H9 (cell line): ENCODE measurements at regions not wholly inside any gene's neighbourhood (a gene's known extent, or its start where the extent isn't known, plus 50 kb on each side); places are given as distances from the start of the nearest gene placed in this dataset.

ENCODE experiments used
- DNase-seq: peaks from one replicate; pipeline ENCODE4 v3.0.0-alpha.2; 2017
- H2AFZ ChIP-seq: one replicate; pipeline ENCODE4 v1.6.1; 2013; ENCODE audit warnings: mild to moderate bottlenecking, low read length, control low read depth, moderate library complexity
- H2AK5ac ChIP-seq: 2 replicates; pipeline ENCODE4 v1.6.1; 2013; ENCODE audit warnings: low read length, control low read depth, mixed read lengths; ENCODE audit not compliant: insufficient read length
- H2BK120ac ChIP-seq: one replicate; pipeline ENCODE4 v1.6.1; 2013; ENCODE audit warnings: low read depth, mild to moderate bottlenecking, low read length, control low read depth, inconsistent platforms; ENCODE audit not compliant: poor library complexity, severe bottlenecking
- H2BK12ac ChIP-seq: 2 replicates; pipeline ENCODE4 v1.6.1; 2013; ENCODE audit warnings: low read length, control low read depth, mixed read lengths, low read depth; ENCODE audit not compliant: insufficient read length
- H2BK15ac ChIP-seq: 2 replicates; pipeline ENCODE4 v1.6.1; 2013; ENCODE audit warnings: low read depth, low read length, control low read depth
- H2BK20ac ChIP-seq: one replicate; pipeline ENCODE4 v1.6.1; 2013; ENCODE audit warnings: low read depth, mild to moderate bottlenecking, low read length, control low read depth, inconsistent platforms; ENCODE audit not compliant: poor library complexity, severe bottlenecking
- H2BK5ac ChIP-seq: 2 replicates; pipeline ENCODE4 v1.6.1; 2013; ENCODE audit warnings: low read length, control low read depth, mixed read lengths; ENCODE audit not compliant: insufficient read length
- H3K14ac ChIP-seq: 2 replicates; pipeline ENCODE4 v1.6.1; 2013; ENCODE audit warnings: low read length, control low read depth; ENCODE audit not compliant: insufficient read depth
- H3K18ac ChIP-seq: 2 replicates; pipeline ENCODE4 v1.6.1; 2013; ENCODE audit warnings: low read depth, mild to moderate bottlenecking, mixed read lengths, low read length, control low read depth; ENCODE audit not compliant: insufficient read length
- H3K23ac ChIP-seq: 2 replicates; pipeline ENCODE4 v1.6.1; 2013; ENCODE audit warnings: low read length, control low read depth, mixed read lengths, low read depth; ENCODE audit not compliant: insufficient read length
- H3K23me2 ChIP-seq: 2 replicates; pipeline ENCODE4 v1.6.1; 2013; ENCODE audit warnings: low read depth, mild to moderate bottlenecking, mixed read lengths, low read length, control low read depth; ENCODE audit not compliant: insufficient read length, poor library complexity, severe bottlenecking
- H3K27ac ChIP-seq: 2 replicates; pipeline ENCODE4 v1.5.1; 2013; ENCODE audit warnings: low read length, control low read depth, mixed read lengths, low read depth; ENCODE audit not compliant: insufficient read length
- H3K27me3 ChIP-seq: 2 replicates; pipeline ENCODE4 v1.6.1; 2013; ENCODE audit warnings: low read length, control low read depth, inconsistent platforms; ENCODE audit not compliant: insufficient read depth
- H3K4ac ChIP-seq: 2 replicates; pipeline ENCODE4 v1.6.1; 2013; ENCODE audit warnings: low read depth, mild to moderate bottlenecking, control low read depth, inconsistent platforms, low read length, moderate library complexity
- H3K4me1 ChIP-seq: 2 replicates; pipeline ENCODE4 v1.6.1; 2013; ENCODE audit warnings: low read length, control low read depth, inconsistent platforms; ENCODE audit not compliant: insufficient read depth
- H3K4me2 ChIP-seq: 2 replicates; pipeline ENCODE4 v1.6.1; 2013; ENCODE audit warnings: low read length, control low read depth, mixed read lengths; ENCODE audit not compliant: insufficient read length, insufficient read depth
- H3K56ac ChIP-seq: 2 replicates; pipeline ENCODE4 v1.6.1; 2013; ENCODE audit warnings: low read depth, mild to moderate bottlenecking, mixed read lengths, low read length, control low read depth; ENCODE audit not compliant: insufficient read length
- H3K79me1 ChIP-seq: 2 replicates; pipeline ENCODE4 v1.6.1; 2013; ENCODE audit warnings: low read depth, mild to moderate bottlenecking, moderate library complexity, low read length, control low read depth, inconsistent platforms; ENCODE audit not compliant: insufficient read depth, poor library complexity, severe bottlenecking
- H3K79me2 ChIP-seq: 2 replicates; pipeline ENCODE4 v1.6.1; 2013; ENCODE audit warnings: low read length, control low read depth, inconsistent platforms; ENCODE audit not compliant: insufficient read depth
- H3K9ac ChIP-seq: 2 replicates; pipeline ENCODE4 v1.6.1; 2013; ENCODE audit warnings: low read length, control low read depth, mixed read lengths; ENCODE audit not compliant: insufficient read length; ENCODE audit errors: extremely low read depth
- H3K9me3 ChIP-seq: one replicate; pipeline ENCODE4 v1.6.1; 2013; ENCODE audit warnings: low read depth, low read length, inconsistent platforms; ENCODE audit not compliant: control insufficient read depth
- H3T11ph ChIP-seq: one replicate; pipeline ENCODE4 v1.6.1; 2013; ENCODE audit warnings: mild to moderate bottlenecking, low read length, control low read depth, inconsistent platforms
- H4K20me1 ChIP-seq: one replicate; pipeline ENCODE4 v1.6.1; 2013; ENCODE audit not compliant: control insufficient read depth, insufficient read length, insufficient read depth
- H4K5ac ChIP-seq: 2 replicates; pipeline ENCODE4 v1.6.1; 2013; ENCODE audit warnings: low read depth, mild to moderate bottlenecking, mixed read lengths, low read length, control low read depth; ENCODE audit not compliant: insufficient read length
- H4K8ac ChIP-seq: replicated peaks from 2 replicates; pipeline ENCODE4 v1.6.1; 2013; ENCODE audit warnings: low read length, control low read depth, mixed read lengths, low read depth; ENCODE audit not compliant: insufficient read length
- H4K91ac ChIP-seq: 2 replicates; pipeline ENCODE4 v1.6.1; 2013; ENCODE audit warnings: low read depth, mild to moderate bottlenecking, moderate library complexity, mixed read lengths, low read length, control low read depth; ENCODE audit not compliant: insufficient read length
- H3K27ac Mint-ChIP-seq, 3 experiments: 2 replicates in 2 of 3; 3 replicates in 1 of 3; pipeline ENCODE4 v1.8.0; 2020 to 2021; ENCODE audit warnings: mixed read lengths in 3 of 3, mild to moderate bottlenecking in 1 of 3, moderate library complexity in 1 of 3
- H3K27me3 Mint-ChIP-seq: 2 replicates; pipeline ENCODE4 v1.8.0; 2021; ENCODE audit warnings: low read depth, mild to moderate bottlenecking, moderate library complexity, mixed read lengths
- H3K36me3 Mint-ChIP-seq, 3 experiments: 2 replicates in 2 of 3; 3 replicates in 1 of 3; pipeline ENCODE4 v1.8.0; 2020 to 2021; ENCODE audit warnings: low read depth in 3 of 3, mixed read lengths in 3 of 3; ENCODE audit not compliant: insufficient read depth in 1 of 3
- H3K4me1 Mint-ChIP-seq, 2 experiments: 2 replicates each; pipeline ENCODE4 v1.8.0; 2020; ENCODE audit warnings: mixed read lengths in 2 of 2
- H3K4me3 Mint-ChIP-seq, 2 experiments: 2 replicates in 1 of 2; 3 replicates in 1 of 2; pipeline ENCODE4 v1.8.0; 2020 to 2021; ENCODE audit warnings: mild to moderate bottlenecking in 2 of 2, mixed read lengths in 2 of 2, moderate library complexity in 1 of 2
- H3K9me3 Mint-ChIP-seq, 2 experiments: 2 replicates in 1 of 2; 3 replicates in 1 of 2; pipeline ENCODE4 v1.8.0; 2020; ENCODE audit warnings: mild to moderate bottlenecking in 2 of 2, mixed read lengths in 2 of 2, moderate library complexity in 1 of 2
- CTCF ChIP-seq: fragments of 200-600 bp; sonication (generic); conservative IDR thresholded peaks from 3 replicates; pipeline ENCODE4 v1.8.0; 2021; ENCODE audit warnings: antibody characterized with exemption, mild to moderate bottlenecking
- WGBS: extraction: QIAGEN DNeasy Blood & Tissue Kit; methylation state at CpG from one replicate; pipeline ENCODE4 v1.1.7; 2013; ENCODE audit warnings: missing lambda C conversion rate, low lambda C conversion rate, mixed read lengths; ENCODE audit not compliant: insufficient read length; ENCODE audit errors: extremely low coverage; 5-methylcytosine and 5-hydroxymethylcytosine counted together

GRCh38 chr7:17638727-17639126 lies 301.6 kb downstream of the SNX13 start:
- H3K4me3 Mint-ChIP-seq, result no peak overlapping the region
- Histone ChIP-seq H3K79me1 (no peaks in the 10 kb centered on the region), H3T11ph (no peak overlapping the region), H2BK20ac (no peak overlapping the region), H4K8ac (no peak overlapping the region), H3K27ac (no peak overlapping the region), H3K27me3 (no peaks in the 10 kb centered on the region), H4K5ac (no peak overlapping the region), H2BK5ac (no peak overlapping the region), H3K9ac (no peak overlapping the region), H3K18ac (no peak overlapping the region), H2AK5ac (no peak overlapping the region), H2BK12ac (no peak overlapping the region), H3K9me3 (no peaks in the 10 kb centered on the region), H2BK15ac (no peak overlapping the region), H3K23me2 (no peaks in the 10 kb centered on the region), H3K56ac (no peak overlapping the region), H3K4me2 (no peak overlapping the region), H2BK120ac (no peak overlapping the region), H3K23ac (no peak overlapping the region), H3K4ac (no peak overlapping the region), H2AFZ (no peak overlapping the region), H4K20me1 (no peaks in the 10 kb centered on the region), H3K4me1 (no peaks in the 10 kb centered on the region; the same call in 1 of the 2 replicates), H3K14ac (no peak overlapping the region), H4K91ac (no peak overlapping the region), H3K79me2 (no peaks in the 10 kb centered on the region)
- DNase-seq, result no peak
- no CpG with 5 or more reads among the region's 1 CpG for WGBS
- peaks cover 9 to 11% of the 10 kb centered on the region in 2 experiments for H3K9me3 Mint-ChIP-seq
- H3K27me3 Mint-ChIP-seq, result no peaks in the 10 kb centered on the region
- peaks cover 0 to 9% (median 5%) of the 10 kb centered on the region in 3 experiments; a peak in 5 of 7 replicates for H3K36me3 Mint-ChIP-seq
- H3K27ac Mint-ChIP-seq, result no peak overlapping the region; a peak in 1 of 7 replicates
- H3K4me1 Mint-ChIP-seq, result peaks cover 9 to 15% of the 10 kb centered on the region in 2 experiments
- TF ChIP-seq CTCF, result no peak
